Skeletal muscle satellite cell (primary cell): ENCODE measurements at regions not wholly inside any gene's neighbourhood (a gene's known extent, or its start where the extent isn't known, plus 50 kb on each side); places are given as distances from the start of the nearest gene placed in this dataset.
"Not testable (repeated sequence)": the region's sequence is repeated elsewhere in the genome, so short reads cannot be mapped to it uniquely, and the experiment has no call there.

Source experiments
- H3K27me3 ChIP-seq: 2 replicates; pipeline ENCODE4 v1.7.0; 2013; ENCODE audit warnings: low read length; ENCODE audit not compliant: control insufficient read depth, insufficient read depth
- H3K36me3 ChIP-seq: 2 replicates; pipeline ENCODE4 v1.7.0; 2013; ENCODE audit warnings: mild to moderate bottlenecking, control low read depth, low read length; ENCODE audit not compliant: insufficient read depth
- H3K4me1 ChIP-seq: 2 replicates; pipeline ENCODE4 v1.7.0; 2013; ENCODE audit warnings: low read length; ENCODE audit not compliant: control insufficient read depth, insufficient read depth
- H3K4me2 ChIP-seq: 2 replicates; pipeline ENCODE4 v1.7.0; 2013; ENCODE audit warnings: mild to moderate bottlenecking, low read length
- H3K4me3 ChIP-seq: 2 replicates; pipeline ENCODE4 v1.7.0; 2013; ENCODE audit warnings: low read length
- H3K9ac ChIP-seq: 2 replicates; pipeline ENCODE4 v1.7.0; 2013; ENCODE audit warnings: mild to moderate bottlenecking, low read depth, low read length, moderate library complexity
- H3K9me3 ChIP-seq: replicated peaks from 2 replicates; pipeline ENCODE4 v1.7.0; 2013; ENCODE audit warnings: mild to moderate bottlenecking, control low read depth, low read length

GRCh38 chr21:5068649-5069048 lies 5452.7 kb upstream of the TPTE start:
- not testable (repeated sequence) for H3K4me1 ChIP-seq, H3K36me3 ChIP-seq, H3K27me3 ChIP-seq, H3K4me3 ChIP-seq, H3K9ac ChIP-seq, H3K9me3 ChIP-seq, H3K4me2 ChIP-seq

- not testable (repeated sequence) for H3K9me3 ChIP-seq, H3K4me1 ChIP-seq, H3K4me2 ChIP-seq, H3K4me3 ChIP-seq, H3K36me3 ChIP-seq, H3K27me3 ChIP-seq, H3K9ac ChIP-seq
Measured at GRCh38 chr21:5071180-5071579, 5450.2 kb upstream of the TPTE start.

GRCh38 chr21:5076854-5077253 lies 5444.5 kb upstream of the TPTE start:
- H3K4me1 ChIP-seq = not testable (repeated sequence)

GRCh38 chr21:5079361-5079760 lies 5442.0 kb upstream of the TPTE start:
- not testable (repeated sequence) for H3K4me3 ChIP-seq, H3K4me1 ChIP-seq, H3K36me3 ChIP-seq, H3K27me3 ChIP-seq, H3K9me3 ChIP-seq, H3K4me2 ChIP-seq, H3K9ac ChIP-seq

More at GRCh38 chr21:5076854-5077253, 5444.5 kb upstream of the TPTE start:
- not testable (repeated sequence) for H3K4me2 ChIP-seq, H3K27me3 ChIP-seq, H3K36me3 ChIP-seq, H3K4me3 ChIP-seq, H3K9me3 ChIP-seq, H3K9ac ChIP-seq

GRCh38 chr21:5080015-5080414 lies 5441.4 kb upstream of the TPTE start:
- H3K4me2 ChIP-seq, H3K4me1 ChIP-seq, H3K36me3 ChIP-seq, H3K27me3 ChIP-seq, H3K9ac ChIP-seq, H3K9me3 ChIP-seq, H3K4me3 ChIP-seq: not testable (repeated sequence)

GRCh38 chr21:5084246-5084645 lies 5437.1 kb upstream of the TPTE start:
- H3K4me2 ChIP-seq, H3K4me3 ChIP-seq, H3K9me3 ChIP-seq, H3K4me1 ChIP-seq, H3K36me3 ChIP-seq, H3K27me3 ChIP-seq, H3K9ac ChIP-seq: not testable (repeated sequence)

GRCh38 chr21:5085456-5085855 lies 5435.9 kb upstream of the TPTE start:
- not testable (repeated sequence) for H3K9me3 ChIP-seq, H3K27me3 ChIP-seq, H3K4me3 ChIP-seq, H3K36me3 ChIP-seq, H3K4me1 ChIP-seq, H3K4me2 ChIP-seq, H3K9ac ChIP-seq

- not testable (repeated sequence) for H3K36me3 ChIP-seq, H3K4me2 ChIP-seq, H3K9me3 ChIP-seq, H3K4me3 ChIP-seq, H3K27me3 ChIP-seq, H3K9ac ChIP-seq, H3K4me1 ChIP-seq
Measured at GRCh38 chr21:5086416-5086815, 5435.0 kb upstream of the TPTE start.

GRCh38 chr21:5088820-5089219 lies 5432.6 kb upstream of the TPTE start:
- H3K27me3 ChIP-seq, H3K36me3 ChIP-seq, H3K9ac ChIP-seq, H3K4me2 ChIP-seq, H3K9me3 ChIP-seq, H3K4me3 ChIP-seq, H3K4me1 ChIP-seq: not testable (repeated sequence)

GRCh38 chr21:5089399-5090089 lies 5431.8 kb upstream of the TPTE start:
- not testable (repeated sequence) for H3K4me2 ChIP-seq, H3K4me3 ChIP-seq, H3K36me3 ChIP-seq, H3K4me1 ChIP-seq, H3K9me3 ChIP-seq, H3K27me3 ChIP-seq, H3K9ac ChIP-seq

- not testable (repeated sequence) for H3K36me3 ChIP-seq, H3K4me3 ChIP-seq, H3K9me3 ChIP-seq, H3K9ac ChIP-seq, H3K4me1 ChIP-seq, H3K27me3 ChIP-seq, H3K4me2 ChIP-seq
Measured at GRCh38 chr21:5090132-5091079, 5431.0 kb upstream of the TPTE start.

- not testable (repeated sequence) for H3K4me2 ChIP-seq, H3K36me3 ChIP-seq, H3K4me1 ChIP-seq, H3K9me3 ChIP-seq, H3K4me3 ChIP-seq, H3K9ac ChIP-seq, H3K27me3 ChIP-seq
Measured at GRCh38 chr21:5091274-5091673, 5430.1 kb upstream of the TPTE start.
